ENCODE measurements at regions not wholly inside any gene's neighbourhood (a gene's known extent, or its start where the extent isn't known, plus 50 kb on each side); places are given as distances from the start of the nearest gene placed in this dataset.

- Histone ChIP-seq H3K27me3 (ENCODE audit: control insufficient read depth, insufficient read depth, low read length) (no peaks in the 10 kb centered on the region), H3K9me3 (ENCODE audit: control insufficient read depth, insufficient read depth, low read depth, low read length) (no peaks in the 10 kb centered on the region), H3K9ac (ENCODE audit: low read length) (no peak overlapping the region), H3K36me3 (ENCODE audit: control insufficient read depth, insufficient read depth, low read length) (no peaks in the 10 kb centered on the region), H3K4me3 (ENCODE audit: low read depth, low read length) (no peak overlapping the region), H3K4me1 (ENCODE audit: control insufficient read depth, insufficient read depth, low read length) (no peaks in the 10 kb centered on the region), H3K27ac (ENCODE audit: low read depth, low read length) (no peak overlapping the region)
These were observed 62.2 kb upstream of the SOX4 start for GRCh38 chr6:21531393-21531792.

- H3K9me3 ChIP-seq (ENCODE audit: control insufficient read depth, insufficient read depth, low read depth, low read length): no peaks in the 10 kb centered on the region
- no peak overlapping the region for H3K4me3 ChIP-seq (ENCODE audit: low read depth, low read length)
- H3K27me3 ChIP-seq (ENCODE audit: control insufficient read depth, insufficient read depth, low read length): no peaks in the 10 kb centered on the region
- H3K27ac ChIP-seq (ENCODE audit: low read depth, low read length): no peak overlapping the region
- H3K36me3 ChIP-seq (ENCODE audit: control insufficient read depth, insufficient read depth, low read length): no peaks in the 10 kb centered on the region
- no peaks in the 10 kb centered on the region; the same call in 1 of the 2 replicates for H3K4me1 ChIP-seq (ENCODE audit: control insufficient read depth, insufficient read depth, low read length)
- no peak overlapping the region for H3K9ac ChIP-seq (ENCODE audit: low read length)
These were observed 59.9 kb upstream of the SOX4 start for GRCh38 chr6:21533678-21534077.

GRCh38 chr6:21536280-21536766, 57.2 kb upstream of the SOX4 start:
- H3K4me3 ChIP-seq (ENCODE audit: low read depth, low read length): no peak overlapping the region
- H3K9ac ChIP-seq (ENCODE audit: low read length): no peak overlapping the region
- H3K36me3 ChIP-seq (ENCODE audit: control insufficient read depth, insufficient read depth, low read length): no peaks in the 10 kb centered on the region
- no peaks in the 10 kb centered on the region for H3K9me3 ChIP-seq (ENCODE audit: control insufficient read depth, insufficient read depth, low read depth, low read length)
- no peaks in the 10 kb centered on the region for H3K27me3 ChIP-seq (ENCODE audit: control insufficient read depth, insufficient read depth, low read length)
- peaks cover 3% of the 10 kb centered on the region; the same call in 1 of the 2 replicates for H3K4me1 ChIP-seq (ENCODE audit: control insufficient read depth, insufficient read depth, low read length)
- H3K27ac ChIP-seq (ENCODE audit: low read depth, low read length): no peak overlapping the region

- Histone ChIP-seq H3K9ac (ENCODE audit: low read length) (no peak overlapping the region), H3K27ac (ENCODE audit: low read depth, low read length) (no peak overlapping the region), H3K4me1 (ENCODE audit: control insufficient read depth, insufficient read depth, low read length) (peaks cover 3% of the 10 kb centered on the region; the same call in 1 of the 2 replicates), H3K27me3 (ENCODE audit: control insufficient read depth, insufficient read depth, low read length) (no peaks in the 10 kb centered on the region), H3K4me3 (ENCODE audit: low read depth, low read length) (no peak overlapping the region), H3K9me3 (ENCODE audit: control insufficient read depth, insufficient read depth, low read depth, low read length) (no peaks in the 10 kb centered on the region), H3K36me3 (ENCODE audit: control insufficient read depth, insufficient read depth, low read length) (no peaks in the 10 kb centered on the region)
These were observed 55.9 kb upstream of the SOX4 start for GRCh38 chr6:21537637-21538036.

GRCh38 chr6:21538186-21538798, 55.3 kb upstream of the SOX4 start:
- Histone ChIP-seq H3K9ac (ENCODE audit: low read length) (no peak overlapping the region), H3K4me3 (ENCODE audit: low read depth, low read length) (no peak overlapping the region), H3K27ac (ENCODE audit: low read depth, low read length) (no peak overlapping the region), H3K27me3 (ENCODE audit: control insufficient read depth, insufficient read depth, low read length) (no peaks in the 10 kb centered on the region), H3K4me1 (ENCODE audit: control insufficient read depth, insufficient read depth, low read length) (peaks cover 3% of the 10 kb centered on the region; the same call in 1 of the 2 replicates), H3K36me3 (ENCODE audit: control insufficient read depth, insufficient read depth, low read length) (no peaks in the 10 kb centered on the region), H3K9me3 (ENCODE audit: control insufficient read depth, insufficient read depth, low read depth, low read length) (no peaks in the 10 kb centered on the region)

GRCh38 chr6:21539621-21540100, 53.9 kb upstream of the SOX4 start:
- no peak overlapping the region for H3K4me3 ChIP-seq (ENCODE audit: low read depth, low read length)
- no peak overlapping the region for H3K27ac ChIP-seq (ENCODE audit: low read depth, low read length)
- H3K27me3 ChIP-seq (ENCODE audit: control insufficient read depth, insufficient read depth, low read length): no peaks in the 10 kb centered on the region
- no peaks in the 10 kb centered on the region for H3K36me3 ChIP-seq (ENCODE audit: control insufficient read depth, insufficient read depth, low read length)
- no peak overlapping the region for H3K9ac ChIP-seq (ENCODE audit: low read length)
- H3K4me1 ChIP-seq (ENCODE audit: control insufficient read depth, insufficient read depth, low read length): peaks cover 3% of the 10 kb centered on the region; the same call in 1 of the 2 replicates
- peaks cover 5% of the 10 kb centered on the region; the same call in 1 of the 2 replicates for H3K9me3 ChIP-seq (ENCODE audit: control insufficient read depth, insufficient read depth, low read depth, low read length)

All from HUES6 (cell line).